NT2/D1 (cell line): ENCODE measurements at regions not wholly inside any gene's neighbourhood (a gene's known extent, or its start where the extent isn't known, plus 50 kb on each side); places are given as distances from the start of the nearest gene placed in this dataset.

ENCODE experiments used
- YY1 ChIP-seq: IDR thresholded peaks from 2 replicates; pipeline ENCODE4 v1.6.1; 2011; ENCODE audit not compliant: insufficient read length, insufficient read depth
- ZNF274 ChIP-seq: IDR thresholded peaks from 2 replicates; pipeline ENCODE4 v1.6.1; 2011; ENCODE audit warnings: mild to moderate bottlenecking, low read depth, low read length

DNA sequence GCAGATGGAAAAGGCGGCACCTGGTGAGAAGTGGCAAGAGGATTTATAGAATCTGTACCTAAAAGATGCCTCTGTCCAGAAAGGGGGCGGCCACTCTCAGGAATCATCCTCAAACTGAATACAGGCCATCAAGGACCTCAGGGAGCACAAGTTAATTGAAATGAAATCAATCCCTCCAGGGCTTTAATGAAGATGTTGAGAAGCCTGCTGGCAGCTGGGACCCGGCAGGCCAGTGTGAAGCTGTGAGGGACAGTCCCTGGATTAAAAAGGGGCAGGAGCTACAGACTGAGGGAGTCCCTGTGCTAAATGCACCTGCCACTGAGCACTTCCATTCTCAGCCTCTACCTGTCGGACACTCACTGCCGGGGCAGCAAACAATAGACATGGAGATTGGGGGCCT is 107.7 kb upstream of the GGTLC1 start:
- TF ChIP-seq ZNF274 (no peak), YY1 (no peak)
